GM19467 (cell line): ENCODE measurements at regions not wholly inside any gene's neighbourhood (a gene's known extent, or its start where the extent isn't known, plus 50 kb on each side); places are given as distances from the start of the nearest gene placed in this dataset.

Experiments
- ATAC-seq: cut with Tn5 transposase; IDR thresholded peaks from one replicate; pipeline ENCODE4 v1.9.1; 2021; ENCODE audit warnings: mild to moderate bottlenecking, moderate library complexity; ENCODE audit not compliant: unreplicated experiment

GRCh38 chr16:51924744-51925143, 622.2 kb downstream of the TOX3 start:
- no peak for ATAC-seq

GRCh38 chr16:51922476-51922875, 624.5 kb downstream of the TOX3 start:
- ATAC-seq: no peak

- ATAC-seq: no peak
Measured at GRCh38 chr16:51919736-51920135, 627.2 kb downstream of the TOX3 start.

GRCh38 chr16:51916814-51917213, 630.1 kb downstream of the TOX3 start:
- no peak for ATAC-seq

- no peak for ATAC-seq
Measured at GRCh38 chr16:51916231-51916630, 630.7 kb downstream of the TOX3 start.

- ATAC-seq: no peak
Measured at GRCh38 chr16:51907680-51908079, 639.3 kb downstream of the TOX3 start.

- no peak for ATAC-seq
Measured at GRCh38 chr16:51900221-51900780, 646.6 kb downstream of the TOX3 start.

GRCh38 chr16:51898872-51899271, 648.1 kb downstream of the TOX3 start:
- ATAC-seq: no peak

GRCh38 chr16:51896013-51896412, 650.9 kb downstream of the TOX3 start:
- ATAC-seq: no peak

- ATAC-seq: no peak
Measured at GRCh38 chr16:51892293-51893007, 654.5 kb downstream of the TOX3 start.

- ATAC-seq: no peak
Measured at GRCh38 chr16:51888534-51888933, 658.4 kb downstream of the TOX3 start.

- no peak for ATAC-seq
Measured at GRCh38 chr16:51888016-51888415, 658.9 kb downstream of the TOX3 start.

- no peak for ATAC-seq
Measured at GRCh38 chr16:51886456-51886855, 660.5 kb downstream of the TOX3 start.

GRCh38 chr16:51884773-51885172, 662.2 kb downstream of the TOX3 start:
- ATAC-seq: no peak

- no peak for ATAC-seq
Measured at GRCh38 chr16:51881731-51882130, 665.2 kb downstream of the TOX3 start.

GRCh38 chr16:51880776-51881175, 666.2 kb downstream of the TOX3 start:
- ATAC-seq: no peak

GRCh38 chr16:51877686-51878085, 669.3 kb downstream of the TOX3 start:
- ATAC-seq: no peak

- ATAC-seq: no peak
Measured at GRCh38 chr16:51876934-51877333, 670.0 kb downstream of the TOX3 start.

- no peak for ATAC-seq
Measured at GRCh38 chr16:51876601-51876875, 670.4 kb downstream of the TOX3 start.

- ATAC-seq: no peak
Measured at GRCh38 chr16:51875834-51876600, 670.9 kb downstream of the TOX3 start.

- ATAC-seq: no peak
Measured at GRCh38 chr16:51872524-51872923, 674.4 kb downstream of the TOX3 start.

GRCh38 chr16:51870296-51870854, 676.6 kb downstream of the TOX3 start:
- ATAC-seq: no peak
